GM12878 (cell line): ENCODE measurements at regions not wholly inside any gene's neighbourhood (a gene's known extent, or its start where the extent isn't known, plus 50 kb on each side); places are given as distances from the start of the nearest gene placed in this dataset.

ENCODE experiments used
- ATAC-seq: fragments of 200-7000 bp; cut with Tn5 transposase; 3 replicates; pipeline ENCODE4 v1.9.1; 2020; ENCODE audit warnings: mild to moderate bottlenecking, moderate library complexity
- BruUV-seq: library from RNA; stranded (reverse); fragments of 400-500 nt; replicated peaks from 2 replicates; lab custom pipeline; 2021; lab: Mats Ljungman, UMichigan
- CTCF ChIA-PET: fragments of 300-600 bp; sonication (Branson Sonifier 250); formaldehyde crosslinking; extraction: SDS; loops from one replicate; lab custom pipeline; 2021; ENCODE audit warnings: inconsistent platforms; lab: Yijun Ruan, JAX
- POLR2A ChIA-PET: fragments of 350-600 bp; formaldehyde crosslinking; extraction: SDS; loops from one replicate; lab custom pipeline; 2021; ENCODE audit warnings: inconsistent platforms; lab: Charles Lee
- RAD21 ChIA-PET: fragments of 300-600 bp; sonication (Branson Sonifier 250); formaldehyde crosslinking; loops from one replicate; lab custom pipeline; 2023; ENCODE audit warnings: antibody characterized with exemption; ENCODE audit not compliant: unreplicated experiment; lab: Charles Lee
- SMC1A ChIA-PET: fragments of 300-600 bp; sonication (Branson Sonifier 250); formaldehyde crosslinking; loops from one replicate; lab custom pipeline; 2023; ENCODE audit not compliant: unreplicated experiment, uncharacterized antibody; lab: Charles Lee
- DNase-seq: peaks from one replicate; pipeline ENCODE4 v3.0.0-alpha.2; 2011; ENCODE audit warnings: low read depth, low spot score
- FAIRE-seq: peaks from 3 replicates; lab custom pipeline; 2011; peaks lifted over from hg19 to GRCh38; lab: Jason Lieb, UNC
- H2AFZ ChIP-seq: 2 replicates; pipeline ENCODE4 v1.6.0; 2011; ENCODE audit warnings: low read depth, low read length, control low read depth; ENCODE audit not compliant: control insufficient read depth
- H3K27ac ChIP-seq: 2 replicates; pipeline ENCODE4 v1.5.1; 2011; ENCODE audit warnings: control low read depth; ENCODE audit not compliant: control insufficient read depth, insufficient read depth
- H3K27me3 ChIP-seq, 2 experiments: replicated peaks in 1 of 2; 2 replicates each; pipeline versions ENCODE4 v1.6.0 to v1.6.1; 2011; ENCODE audit warnings: low read length in 1 of 2; ENCODE audit not compliant: control insufficient read depth in 2 of 2, insufficient read depth in 2 of 2
- H3K36me3 ChIP-seq, 2 experiments: 2 replicates each; pipeline ENCODE4 v1.5.1; 2011; ENCODE audit warnings: low read length in 1 of 2; ENCODE audit not compliant: control insufficient read depth in 2 of 2, insufficient read depth in 2 of 2
- H3K4me1 ChIP-seq: 2 replicates; pipeline ENCODE4 v1.6.1; 2011; ENCODE audit warnings: mild to moderate bottlenecking, low read length, moderate library complexity, mixed read lengths; ENCODE audit not compliant: control insufficient read depth, insufficient read depth
- H3K4me2 ChIP-seq: 2 replicates; pipeline ENCODE4 v1.6.0; 2011; ENCODE audit warnings: control low read depth; ENCODE audit not compliant: control insufficient read depth, insufficient read depth
- H3K4me3 ChIP-seq: fragments of 200-600 bp; sonication (generic); 2 replicates; pipeline ENCODE4 v1.5.1; 2016
- H3K79me2 ChIP-seq: 2 replicates; pipeline ENCODE4 v1.6.0; 2011; ENCODE audit warnings: low read length; ENCODE audit not compliant: control insufficient read depth, insufficient read depth
- H3K9ac ChIP-seq: 2 replicates; pipeline ENCODE4 v1.8.0; 2011; ENCODE audit warnings: low read length, control low read depth, mixed read lengths; ENCODE audit not compliant: control insufficient read depth, insufficient read depth
- H3K9me3 ChIP-seq: replicated peaks from 3 replicates; pipeline ENCODE4 v1.5.1; 2011; ENCODE audit warnings: mild to moderate bottlenecking, low read length; ENCODE audit not compliant: control insufficient read depth, insufficient read depth
- H4K20me1 ChIP-seq: 2 replicates; pipeline ENCODE4 v1.6.0; 2011; ENCODE audit not compliant: control insufficient read depth, insufficient read depth
- BMI1 ChIP-seq: fragments of 450-650 bp; IDR thresholded peaks from 2 replicates; pipeline ENCODE4 v1.6.1; 2016; ENCODE audit warnings: mild to moderate bottlenecking, moderate library complexity, borderline replicate concordance
- CEBPB ChIP-seq, 2 experiments: fragments of 150-350 bp in 1 of 2; IDR thresholded peaks; 2 replicates each; pipeline ENCODE4 v1.6.1; 2012 to 2014; ENCODE audit warnings: low read depth in 2 of 2, low read length in 2 of 2, borderline replicate concordance in 1 of 2, inconsistent platforms in 1 of 2
- CHD4 ChIP-seq: fragments of 200-600 bp; sonication (generic); IDR thresholded peaks from 2 replicates; pipeline ENCODE4 v1.6.1; 2016; ENCODE audit warnings: mild to moderate bottlenecking
- CREB1 ChIP-seq: IDR thresholded peaks from 2 replicates; pipeline ENCODE4 v1.6.1; 2012; ENCODE audit warnings: low read depth, mild to moderate bottlenecking, inconsistent platforms
- CREM ChIP-seq: IDR thresholded peaks from 2 replicates; pipeline ENCODE4 v1.6.1; 2014; ENCODE audit warnings: antibody characterized with exemption, low read depth
- E4F1 ChIP-seq: fragments of 450-650 bp; IDR thresholded peaks from 2 replicates; pipeline ENCODE4 v1.6.1; 2018; ENCODE audit warnings: borderline replicate concordance, mild to moderate bottlenecking; ENCODE audit not compliant: partially characterized antibody
- GABPA ChIP-seq: IDR thresholded peaks from 2 replicates; pipeline ENCODE4 v1.6.1; 2014; ENCODE audit warnings: antibody characterized with exemption, low read depth, mild to moderate bottlenecking, inconsistent platforms
- JUND ChIP-seq: IDR thresholded peaks from 2 replicates; pipeline ENCODE4 v1.6.1; 2012; ENCODE audit warnings: low read depth, mild to moderate bottlenecking, low read length, improper control_type of control experiment, moderate library complexity
- NR2F1 ChIP-seq: fragments of 450-650 bp; conservative IDR thresholded peaks from 2 replicates; pipeline ENCODE4 v1.6.1; 2017; ENCODE audit warnings: mild to moderate bottlenecking
- PML ChIP-seq: IDR thresholded peaks from 2 replicates; pipeline ENCODE4 v1.6.1; 2012; ENCODE audit warnings: low read length, inconsistent platforms
- RELA ChIP-seq: fragments of 450-650 bp; IDR thresholded peaks from 2 replicates; pipeline ENCODE4 v1.8.0; 2014; ENCODE audit warnings: borderline replicate concordance; ENCODE audit not compliant: partially characterized antibody
- RUNX3 ChIP-seq: IDR thresholded peaks from 2 replicates; pipeline ENCODE4 v1.6.1; 2012; ENCODE audit warnings: low read length, inconsistent platforms
- ZNF207 ChIP-seq: fragments of 450-650 bp; IDR thresholded peaks from 2 replicates; pipeline ENCODE4 v1.6.1; 2014; ENCODE audit warnings: antibody characterized with exemption, mild to moderate bottlenecking, borderline replicate concordance
- ZNF687 ChIP-seq: fragments of 450-650 bp; IDR thresholded peaks from 2 replicates; pipeline ENCODE4 v1.6.1; 2017; ENCODE audit warnings: mild to moderate bottlenecking, moderate library complexity
- WGBS: methylation state at CpG from one replicate; pipeline ENCODE4 v1.1.6; 2016; ENCODE audit warnings: low lambda C conversion rate; ENCODE audit not compliant: insufficient replicate concordance, insufficient coverage; ENCODE audit errors: missing lambda C conversion rate; 5-methylcytosine and 5-hydroxymethylcytosine counted together
- in situ Hi-C: fragments of 300-500 bp; cut with MboI; formaldehyde crosslinking; loops from 9 replicates; pipeline ENCODE4 v1.14.3; 2018; ENCODE audit warnings: mixed read lengths
- intact Hi-C: fragments of 100-400 bp; cut with micrococcal nuclease; formaldehyde crosslinking; loops from one replicate; pipeline ENCODE4 v1.14.2; 2022; ENCODE audit not compliant: unreplicated experiment
- TF ChIP-seq, protein P1 (sequence below): IDR thresholded peaks from 2 replicates; pipeline ENCODE4 v1.6.1; 2011; ENCODE audit warnings: low read depth, mild to moderate bottlenecking, low read length, moderate library complexity, borderline replicate concordance; ENCODE audit errors: extremely low read depth
- TF ChIP-seq, protein P2 (sequence below): fragments of 150-350 bp; IDR thresholded peaks from 2 replicates; pipeline ENCODE4 v1.6.1; 2014; ENCODE audit warnings: mild to moderate bottlenecking, low read depth, low read length

GRCh38 chr1:47676311-47677054, 238.6 kb downstream of the FOXD2 start:
- no peaks in the 10 kb centered on the region for H3K79me2 ChIP-seq
- no peak for FAIRE-seq
- no peaks in the 10 kb centered on the region for H3K4me1 ChIP-seq
- no peak overlapping the region for H2AFZ ChIP-seq
- WGBS: 39% methylated on average over 14 of the region's 14 CpGs
- POLR2A ChIA-PET: no interaction called here
- intact Hi-C loops: no loop called here
- TF ChIP-seq CHD4: no peak
- no peak for TF ChIP-seq ZNF207
- TF ChIP-seq CEBPB (IDR thresholded peaks at IDR 0.05; ENCODE audit: borderline replicate concordance in 1 of 2, low read depth in 2 of 2, low read length in 2 of 2): no peak
- TF ChIP-seq RELA: no peak
- TF ChIP-seq GABPA: no peak
- TF ChIP-seq CREB1: no peak
- TF ChIP-seq BMI1: no peak
- no peak for TF ChIP-seq E4F1
- TF ChIP-seq, protein P1, sequence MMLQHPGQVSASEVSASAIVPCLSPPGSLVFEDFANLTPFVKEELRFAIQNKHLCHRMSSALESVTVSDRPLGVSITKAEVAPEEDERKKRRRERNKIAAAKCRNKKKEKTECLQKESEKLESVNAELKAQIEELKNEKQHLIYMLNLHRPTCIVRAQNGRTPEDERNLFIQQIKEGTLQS: no peak
- no peak for TF ChIP-seq JUND
- TF ChIP-seq ZNF687: no peak
- TF ChIP-seq, protein P2, sequence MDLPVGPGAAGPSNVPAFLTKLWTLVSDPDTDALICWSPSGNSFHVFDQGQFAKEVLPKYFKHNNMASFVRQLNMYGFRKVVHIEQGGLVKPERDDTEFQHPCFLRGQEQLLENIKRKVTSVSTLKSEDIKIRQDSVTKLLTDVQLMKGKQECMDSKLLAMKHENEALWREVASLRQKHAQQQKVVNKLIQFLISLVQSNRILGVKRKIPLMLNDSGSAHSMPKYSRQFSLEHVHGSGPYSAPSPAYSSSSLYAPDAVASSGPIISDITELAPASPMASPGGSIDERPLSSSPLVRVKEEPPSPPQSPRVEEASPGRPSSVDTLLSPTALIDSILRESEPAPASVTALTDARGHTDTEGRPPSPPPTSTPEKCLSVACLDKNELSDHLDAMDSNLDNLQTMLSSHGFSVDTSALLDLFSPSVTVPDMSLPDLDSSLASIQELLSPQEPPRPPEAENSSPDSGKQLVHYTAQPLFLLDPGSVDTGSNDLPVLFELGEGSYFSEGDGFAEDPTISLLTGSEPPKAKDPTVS: no peak
- no peak for TF ChIP-seq PML
- no peak for TF ChIP-seq NR2F1
- TF ChIP-seq CREM: no peak
- TF ChIP-seq RUNX3: no peak
- TF ChIP-seq, all 136 proteins: peak for 0
- no peak overlapping the region for H3K9ac ChIP-seq
- no TSS peak for BruUV-seq
- DNase-seq: no peak
- no peaks in the 10 kb centered on the region for H3K9me3 ChIP-seq
- ChIA-PET CTCF (interaction anchor here (1.0 kb wide), 1 partner anchor 235 kb away, joined by 3 read pairs; no protein-coding TSS in a partner anchor), RAD21 (no interaction called here), SMC1A (interaction anchor here (0.7 kb wide), 1 partner anchor 13 kb away, joined by 3 read pairs; no protein-coding TSS in a partner anchor)
- H3K27me3 ChIP-seq: no peaks in the 10 kb centered on the region; a peak in 2 of 4 replicates
- H3K4me2 ChIP-seq: no peak overlapping the region
- no peak for ATAC-seq
- no peaks in the 10 kb centered on the region; the same call in 1 of the 2 replicates for H4K20me1 ChIP-seq
- in situ Hi-C loops: no loop called here
- H3K27ac ChIP-seq: no peak overlapping the region
- no peak overlapping the region for H3K4me3 ChIP-seq
- no peaks in the 10 kb centered on the region for H3K36me3 ChIP-seq
